ENCODE measurements at regions not wholly inside any gene's neighbourhood (a gene's known extent, or its start where the extent isn't known, plus 50 kb on each side); places are given as distances from the start of the nearest gene placed in this dataset.

DNA sequence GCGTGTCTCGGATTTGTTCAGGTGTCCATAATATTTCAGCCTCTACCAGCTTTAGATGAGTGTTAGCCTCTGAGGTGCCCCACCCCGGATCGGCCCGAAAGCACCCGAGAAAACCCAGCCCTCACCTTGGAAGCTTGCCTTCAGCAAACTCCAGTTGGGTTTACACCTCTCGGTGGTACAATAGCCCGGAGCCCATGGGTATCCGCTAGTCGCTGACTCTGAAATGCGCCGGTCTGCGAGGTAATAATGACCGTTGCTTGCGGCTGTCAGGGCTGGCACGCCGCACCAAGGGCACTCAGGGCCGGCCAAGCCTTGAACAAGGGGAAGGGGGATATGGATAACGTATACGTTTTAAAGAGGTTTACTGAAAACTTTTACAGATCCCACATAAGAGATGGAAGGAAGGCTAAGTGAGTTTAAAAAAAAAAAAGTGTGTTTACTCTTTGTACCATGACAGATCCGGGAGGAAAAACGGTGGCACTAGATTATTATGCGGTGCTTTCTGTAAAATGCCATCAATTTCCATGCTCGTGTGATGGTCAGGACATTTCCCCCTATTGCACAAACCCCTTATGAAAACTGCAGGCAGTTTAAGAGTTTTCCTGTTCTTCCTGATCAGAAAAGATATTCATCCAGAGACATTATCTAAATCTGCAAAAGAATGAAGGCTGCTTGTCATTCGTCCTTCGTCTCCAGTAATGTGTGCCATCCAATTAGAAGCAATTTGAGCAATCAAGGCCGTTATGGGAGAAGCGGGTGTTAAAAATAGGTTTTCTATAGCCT lies 124.2 kb downstream of the TMEM161B start:
- no peak overlapping the region for H3K4me3 ChIP-seq (ENCODE audit: low read depth, low read length)
- TF ChIP-seq MAX (IDR thresholded peaks at IDR 0.05; ENCODE audit: low read depth, low read length) (no peak), CTCF (IDR thresholded peaks at IDR 0.05; ENCODE audit: low read depth, low read length) (no peak), MYC (IDR thresholded peaks at IDR 0.05; ENCODE audit: low read depth, low read length) (no peak)
- no peak for DNase-seq (ENCODE audit: low read depth)

DNA sequence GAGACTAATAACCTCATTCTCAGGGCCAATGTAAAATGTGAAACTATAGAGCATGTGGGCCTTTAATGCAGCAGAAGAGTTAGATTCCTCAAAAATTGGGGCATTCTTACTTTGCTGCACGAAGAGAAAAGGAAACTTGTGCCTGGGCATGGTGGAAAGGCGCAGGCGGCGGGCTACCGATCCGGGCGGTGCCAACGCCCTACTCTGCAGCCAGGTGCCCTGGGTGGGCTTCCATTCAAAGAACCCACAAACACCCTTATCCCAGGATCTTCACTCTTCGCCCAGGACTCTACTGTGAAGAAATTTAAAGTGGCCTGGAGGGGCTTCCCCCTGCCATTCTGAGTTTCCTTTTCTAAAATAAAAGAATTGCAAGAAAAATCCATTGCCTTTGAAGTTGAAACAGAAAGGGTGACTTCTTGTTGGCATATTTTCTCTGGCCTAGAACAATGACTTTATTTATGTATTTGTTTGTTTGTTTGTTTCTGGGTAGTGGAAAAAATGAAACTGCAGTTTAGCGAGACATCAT lies 124.9 kb downstream of the TMEM161B start:
- DNase-seq (ENCODE audit: low read depth), result no peak
- no peak for TF ChIP-seq POLR2A (IDR thresholded peaks at IDR 0.05; ENCODE audit: extremely low read depth, insufficient read length)
- TF ChIP-seq MAX (IDR thresholded peaks at IDR 0.05; ENCODE audit: low read depth, low read length), result no peak
- TF ChIP-seq MYC (IDR thresholded peaks at IDR 0.05; ENCODE audit: low read depth, low read length), result no peak
- no peak for TF ChIP-seq CTCF (IDR thresholded peaks at IDR 0.05; ENCODE audit: low read depth, low read length)
- no peak overlapping the region for H3K4me3 ChIP-seq (ENCODE audit: low read depth, low read length)

GRCh38 chr5:88142886-88143692 lies 125.6 kb downstream of the TMEM161B start:
- TF ChIP-seq CTCF (IDR thresholded peaks at IDR 0.05; ENCODE audit: low read depth, low read length) (no peak), POLR2A (IDR thresholded peaks at IDR 0.05; ENCODE audit: extremely low read depth, insufficient read length) (no peak), MYC (IDR thresholded peaks at IDR 0.05; ENCODE audit: low read depth, low read length) (no peak), MAX (IDR thresholded peaks at IDR 0.05; ENCODE audit: low read depth, low read length) (no peak)
- no peak overlapping the region for H3K4me3 ChIP-seq (ENCODE audit: low read depth, low read length)
- no peak for DNase-seq (ENCODE audit: low read depth)

DNA sequence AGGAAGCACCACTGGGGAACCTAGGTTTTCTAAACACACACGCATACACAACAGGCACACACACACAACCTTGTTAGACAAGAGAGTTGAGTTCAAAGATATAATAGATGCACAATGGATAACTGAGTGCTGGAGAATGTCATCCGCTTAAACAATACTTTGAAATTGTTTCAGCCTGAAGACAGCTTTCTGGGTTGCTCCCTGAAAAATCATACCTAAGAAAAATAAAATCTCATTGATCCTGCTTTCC lies 126.1 kb downstream of the TMEM161B start:
- no peak for TF ChIP-seq CTCF (IDR thresholded peaks at IDR 0.05; ENCODE audit: low read depth, low read length)
- no peak for TF ChIP-seq MAX (IDR thresholded peaks at IDR 0.05; ENCODE audit: low read depth, low read length)
- no peak for TF ChIP-seq POLR2A (IDR thresholded peaks at IDR 0.05; ENCODE audit: extremely low read depth, insufficient read length)
- no peak for TF ChIP-seq MYC (IDR thresholded peaks at IDR 0.05; ENCODE audit: low read depth, low read length)
- no peak for DNase-seq (ENCODE audit: low read depth)
- peak overlapping the region; percentile 59 for H3K4me3 ChIP-seq (ENCODE audit: low read depth, low read length)

GRCh38 chr5:88140856-88141752 lies 127.5 kb downstream of the TMEM161B start:
- DNase-seq (ENCODE audit: low read depth), result peak; percentile 97
- TF ChIP-seq MYC (IDR thresholded peaks at IDR 0.05; ENCODE audit: low read depth, low read length), result peak; percentile 44; the same call in 1 of the 2 replicates
- no peak for TF ChIP-seq MAX (IDR thresholded peaks at IDR 0.05; ENCODE audit: low read depth, low read length)
- TF ChIP-seq CTCF (IDR thresholded peaks at IDR 0.05; ENCODE audit: low read depth, low read length), result peak; percentile 39
- H3K4me3 ChIP-seq (ENCODE audit: low read depth, low read length), result peak overlapping the region; percentile 68
